Chondrocyte (in vitro differentiated cells): ENCODE measurements at regions not wholly inside any gene's neighbourhood (a gene's known extent, or its start where the extent isn't known, plus 50 kb on each side); places are given as distances from the start of the nearest gene placed in this dataset.
"Not testable (repeated sequence)": the region's sequence is repeated elsewhere in the genome, so short reads cannot be mapped to it uniquely, and the experiment has no call there.

ENCODE experiments used
- DNase-seq: peaks from one replicate; pipeline ENCODE4 v3.0.0; 2021; ENCODE audit warnings: mixed read lengths, low spot score
- H3K27ac Mint-ChIP-seq: one replicate; pipeline ENCODE4 v1.8.0; 2021; ENCODE audit warnings: mild to moderate bottlenecking, moderate library complexity, mixed read lengths; ENCODE audit not compliant: unreplicated experiment
- H3K27me3 Mint-ChIP-seq: 2 replicates; pipeline ENCODE4 v1.8.0; 2021; ENCODE audit warnings: low read depth, mixed read lengths
- H3K36me3 Mint-ChIP-seq: 2 replicates; pipeline ENCODE4 v1.8.0; 2021; ENCODE audit warnings: low read depth, mixed read lengths
- H3K4me1 Mint-ChIP-seq: 2 replicates; pipeline ENCODE4 v1.8.0; 2021; ENCODE audit warnings: low read depth, mild to moderate bottlenecking, mixed read lengths
- H3K4me3 Mint-ChIP-seq: one replicate; pipeline ENCODE4 v1.8.0; 2021; ENCODE audit warnings: mild to moderate bottlenecking, moderate library complexity, mixed read lengths; ENCODE audit not compliant: unreplicated experiment
- H3K9me3 Mint-ChIP-seq: 2 replicates; pipeline ENCODE4 v1.8.0; 2021; ENCODE audit warnings: low read depth, mixed read lengths
- CTCF ChIP-seq: fragments of 200-600 bp; sonication (generic); IDR thresholded peaks from 2 replicates; pipeline ENCODE4 v1.5.0; 2021; ENCODE audit warnings: antibody characterized with exemption, mild to moderate bottlenecking, moderate library complexity

GRCh38 chr16:29112755-29113347 is 128.0 kb downstream of the LAT start:
- H3K27ac Mint-ChIP-seq, result no peak overlapping the region
- TF ChIP-seq CTCF, result peak; percentile 76
- no peaks in the 10 kb centered on the region for H3K9me3 Mint-ChIP-seq
- no peak overlapping the region for H3K4me3 Mint-ChIP-seq
- peaks cover 22% of the 10 kb centered on the region for H3K4me1 Mint-ChIP-seq
- H3K36me3 Mint-ChIP-seq, result no peaks in the 10 kb centered on the region
- peaks cover under 1% of the 10 kb centered on the region for H3K27me3 Mint-ChIP-seq
- DNase-seq, result no peak

- not testable (repeated sequence) for H3K27me3 Mint-ChIP-seq, H3K27ac Mint-ChIP-seq, DNase-seq, H3K9me3 Mint-ChIP-seq, H3K4me3 Mint-ChIP-seq, H3K36me3 Mint-ChIP-seq
- H3K4me1 Mint-ChIP-seq, result peaks cover 25% of the 10 kb centered on the region
Measured at GRCh38 chr16:29111901-29112680, 127.2 kb downstream of the LAT start.

- H3K36me3 Mint-ChIP-seq, result no peaks in the 10 kb centered on the region
Measured at GRCh38 chr16:29111421-29111820, 126.6 kb downstream of the LAT start.

GRCh38 chr16:29108625-29109169 is 123.8 kb downstream of the LAT start:
- not testable (repeated sequence) for H3K9me3 Mint-ChIP-seq, H3K36me3 Mint-ChIP-seq, DNase-seq
- Mint-ChIP-seq H3K27me3 (peaks cover 11% of the 10 kb centered on the region), H3K4me3 (peak overlapping the region; percentile 28), H3K4me1 (peaks cover 13% of the 10 kb centered on the region), H3K27ac (peak overlapping the region; percentile 80)

More at GRCh38 chr16:29111421-29111820, 126.6 kb downstream of the LAT start:
- TF ChIP-seq CTCF, result no peak
- peaks cover 8% of the 10 kb centered on the region for H3K27me3 Mint-ChIP-seq
- no peaks in the 10 kb centered on the region for H3K9me3 Mint-ChIP-seq
- DNase-seq, result no peak
- no peak overlapping the region for H3K27ac Mint-ChIP-seq
- no peak overlapping the region for H3K4me3 Mint-ChIP-seq
- H3K4me1 Mint-ChIP-seq, result peaks cover 23% of the 10 kb centered on the region

- peaks cover 13% of the 10 kb centered on the region for H3K4me1 Mint-ChIP-seq
- peaks cover 13% of the 10 kb centered on the region for H3K27me3 Mint-ChIP-seq
- DNase-seq, result no peak
- H3K9me3 Mint-ChIP-seq, result no peaks in the 10 kb centered on the region
- H3K4me3 Mint-ChIP-seq, result no peak overlapping the region
- TF ChIP-seq CTCF, result no peak
- H3K27ac Mint-ChIP-seq, result no peak overlapping the region
- no peaks in the 10 kb centered on the region for H3K36me3 Mint-ChIP-seq
Measured at GRCh38 chr16:29107299-29107698, 122.4 kb downstream of the LAT start.

- DNase-seq, H3K4me3 Mint-ChIP-seq, H3K27ac Mint-ChIP-seq, H3K9me3 Mint-ChIP-seq, H3K36me3 Mint-ChIP-seq: not testable (repeated sequence)
- peaks cover 13% of the 10 kb centered on the region for H3K27me3 Mint-ChIP-seq
- H3K4me1 Mint-ChIP-seq, result peaks cover 13% of the 10 kb centered on the region
Measured at GRCh38 chr16:29106259-29106908, 121.5 kb downstream of the LAT start.

- H3K4me3 Mint-ChIP-seq, H3K9me3 Mint-ChIP-seq, DNase-seq, H3K36me3 Mint-ChIP-seq, H3K27ac Mint-ChIP-seq: not testable (repeated sequence)
- H3K4me1 Mint-ChIP-seq, result peaks cover 13% of the 10 kb centered on the region
- peaks cover 13% of the 10 kb centered on the region for H3K27me3 Mint-ChIP-seq
Measured at GRCh38 chr16:29104600-29104999, 119.7 kb downstream of the LAT start.

- H3K4me1 Mint-ChIP-seq, H3K27ac Mint-ChIP-seq, H3K9me3 Mint-ChIP-seq, DNase-seq, H3K27me3 Mint-ChIP-seq, H3K4me3 Mint-ChIP-seq, H3K36me3 Mint-ChIP-seq: not testable (repeated sequence)
Measured at GRCh38 chr16:29097965-29098364, 113.1 kb downstream of the LAT start.
